GM12878 (cell line): ENCODE measurements at regions not wholly inside any gene's neighbourhood (a gene's known extent, or its start where the extent isn't known, plus 50 kb on each side); places are given as distances from the start of the nearest gene placed in this dataset.

Experiments used
- CHD2 ChIP-seq: IDR thresholded peaks from 2 replicates; pipeline ENCODE4 v1.6.1; 2011; ENCODE audit warnings: low read depth, low read length, improper control_type of control experiment, borderline replicate concordance
- E2F8 ChIP-seq: fragments of 450-650 bp; IDR thresholded peaks from 2 replicates; pipeline ENCODE4 v1.6.1; 2018; ENCODE audit warnings: mild to moderate bottlenecking, low read depth, moderate library complexity; ENCODE audit not compliant: partially characterized antibody
- EED ChIP-seq: sonication (generic); IDR thresholded peaks from 2 replicates; pipeline ENCODE4 v1.6.1; 2016; ENCODE audit warnings: antibody characterized with exemption, low read depth
- ETV6 ChIP-seq, 2 experiments: fragments of 450-650 bp in 1 of 2; IDR thresholded peaks in 1 of 2; conservative IDR thresholded peaks in 1 of 2; 2 replicates each; pipeline ENCODE4 v1.6.1; 2014; ENCODE audit warnings: antibody characterized with exemption in 1 of 2, borderline replicate concordance in 1 of 2, low read depth in 1 of 2, mild to moderate bottlenecking in 1 of 2, moderate library complexity in 1 of 2
- HDGF ChIP-seq: fragments of 450-650 bp; IDR thresholded peaks from 2 replicates; pipeline ENCODE4 v1.6.1; 2016; ENCODE audit warnings: antibody characterized with exemption
- IRF5 ChIP-seq: fragments of 450-650 bp; IDR thresholded peaks from 2 replicates; pipeline ENCODE4 v1.6.1; 2017; ENCODE audit warnings: borderline replicate concordance
- SIN3A ChIP-seq: IDR thresholded peaks from 2 replicates; pipeline ENCODE4 v1.6.1; 2012; ENCODE audit warnings: low read depth, low read length, improper control_type of control experiment
- ZZZ3 ChIP-seq: IDR thresholded peaks from 2 replicates; pipeline ENCODE4 v1.6.1; 2011; ENCODE audit warnings: low read depth; ENCODE audit not compliant: control insufficient read depth, insufficient read length
- TF ChIP-seq, protein P1 (sequence below): fragments of 450-650 bp; formaldehyde crosslinking; IDR thresholded peaks from 2 replicates; pipeline ENCODE4 v1.5.0; 2022; ENCODE audit warnings: mild to moderate bottlenecking, missing genetic modification characterization
- TF ChIP-seq, protein P2 (sequence below): fragments of 450-650 bp; IDR thresholded peaks from 2 replicates; pipeline ENCODE4 v1.6.1; 2016; ENCODE audit warnings: mild to moderate bottlenecking
- TF ChIP-seq, protein P3 (sequence below): fragments of 450-650 bp; IDR thresholded peaks from 2 replicates; pipeline ENCODE4 v1.6.1; 2014; ENCODE audit warnings: mild to moderate bottlenecking

DNA sequence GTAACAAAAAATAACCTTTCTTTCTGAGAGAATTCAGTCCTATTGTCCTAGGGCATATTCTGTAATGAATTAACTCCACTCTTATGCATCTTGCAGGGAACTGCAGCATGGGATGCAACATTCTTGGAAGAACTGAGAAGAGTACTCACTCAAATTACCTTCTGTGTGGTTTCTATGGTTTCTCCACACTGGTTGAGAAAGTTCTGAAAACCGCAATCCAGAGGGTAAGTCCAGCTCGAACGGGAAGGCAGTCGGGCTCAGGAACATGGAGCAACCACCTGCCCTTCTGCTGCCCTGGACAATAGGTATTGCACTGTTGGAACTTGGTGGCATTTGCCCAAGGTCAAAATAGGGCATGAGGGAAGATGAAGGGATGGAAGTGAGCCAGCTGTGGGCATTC lies 59.6 kb upstream of the CDK13 start (continued):
- TF ChIP-seq CHD2, result no peak
- TF ChIP-seq IRF5, result no peak
- TF ChIP-seq E2F8, result no peak
- TF ChIP-seq, protein P1, sequence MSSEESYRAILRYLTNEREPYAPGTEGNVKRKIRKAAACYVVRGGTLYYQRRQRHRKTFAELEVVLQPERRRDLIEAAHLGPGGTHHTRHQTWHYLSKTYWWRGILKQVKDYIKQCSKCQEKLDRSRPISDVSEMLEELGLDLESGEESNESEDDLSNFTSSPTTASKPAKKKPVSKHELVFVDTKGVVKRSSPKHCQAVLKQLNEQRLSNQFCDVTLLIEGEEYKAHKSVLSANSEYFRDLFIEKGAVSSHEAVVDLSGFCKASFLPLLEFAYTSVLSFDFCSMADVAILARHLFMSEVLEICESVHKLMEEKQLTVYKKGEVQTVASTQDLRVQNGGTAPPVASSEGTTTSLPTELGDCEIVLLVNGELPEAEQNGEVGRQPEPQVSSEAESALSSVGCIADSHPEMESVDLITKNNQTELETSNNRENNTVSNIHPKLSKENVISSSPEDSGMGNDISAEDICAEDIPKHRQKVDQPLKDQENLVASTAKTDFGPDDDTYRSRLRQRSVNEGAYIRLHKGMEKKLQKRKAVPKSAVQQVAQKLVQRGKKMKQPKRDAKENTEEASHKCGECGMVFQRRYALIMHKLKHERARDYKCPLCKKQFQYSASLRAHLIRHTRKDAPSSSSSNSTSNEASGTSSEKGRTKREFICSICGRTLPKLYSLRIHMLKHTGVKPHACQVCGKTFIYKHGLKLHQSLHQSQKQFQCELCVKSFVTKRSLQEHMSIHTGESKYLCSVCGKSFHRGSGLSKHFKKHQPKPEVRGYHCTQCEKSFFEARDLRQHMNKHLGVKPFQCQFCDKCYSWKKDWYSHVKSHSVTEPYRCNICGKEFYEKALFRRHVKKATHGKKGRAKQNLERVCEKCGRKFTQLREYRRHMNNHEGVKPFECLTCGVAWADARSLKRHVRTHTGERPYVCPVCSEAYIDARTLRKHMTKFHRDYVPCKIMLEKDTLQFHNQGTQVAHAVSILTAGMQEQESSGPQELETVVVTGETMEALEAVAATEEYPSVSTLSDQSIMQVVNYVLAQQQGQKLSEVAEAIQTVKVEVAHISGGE (CRISPR knock-in tag), result no peak
- no peak for TF ChIP-seq ZZZ3
- no peak for TF ChIP-seq ETV6 (conservative IDR thresholded peaks at IDR 0.05 in 1 of 2, IDR thresholded peaks at IDR 0.05 in 1 of 2; ENCODE audit: borderline replicate concordance in 1 of 2, low read depth in 1 of 2)
- TF ChIP-seq HDGF, result no peak
- TF ChIP-seq SIN3A, result no peak
- TF ChIP-seq EED, result no peak
- TF ChIP-seq, protein P2, sequence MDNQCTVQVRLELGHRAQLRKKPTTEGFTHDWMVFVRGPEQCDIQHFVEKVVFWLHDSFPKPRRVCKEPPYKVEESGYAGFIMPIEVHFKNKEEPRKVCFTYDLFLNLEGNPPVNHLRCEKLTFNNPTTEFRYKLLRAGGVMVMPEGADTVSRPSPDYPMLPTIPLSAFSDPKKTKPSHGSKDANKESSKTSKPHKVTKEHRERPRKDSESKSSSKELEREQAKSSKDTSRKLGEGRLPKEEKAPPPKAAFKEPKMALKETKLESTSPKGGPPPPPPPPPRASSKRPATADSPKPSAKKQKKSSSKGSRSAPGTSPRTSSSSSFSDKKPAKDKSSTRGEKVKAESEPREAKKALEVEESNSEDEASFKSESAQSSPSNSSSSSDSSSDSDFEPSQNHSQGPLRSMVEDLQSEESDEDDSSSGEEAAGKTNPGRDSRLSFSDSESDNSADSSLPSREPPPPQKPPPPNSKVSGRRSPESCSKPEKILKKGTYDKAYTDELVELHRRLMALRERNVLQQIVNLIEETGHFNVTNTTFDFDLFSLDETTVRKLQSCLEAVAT, result no peak
- TF ChIP-seq, protein P3, sequence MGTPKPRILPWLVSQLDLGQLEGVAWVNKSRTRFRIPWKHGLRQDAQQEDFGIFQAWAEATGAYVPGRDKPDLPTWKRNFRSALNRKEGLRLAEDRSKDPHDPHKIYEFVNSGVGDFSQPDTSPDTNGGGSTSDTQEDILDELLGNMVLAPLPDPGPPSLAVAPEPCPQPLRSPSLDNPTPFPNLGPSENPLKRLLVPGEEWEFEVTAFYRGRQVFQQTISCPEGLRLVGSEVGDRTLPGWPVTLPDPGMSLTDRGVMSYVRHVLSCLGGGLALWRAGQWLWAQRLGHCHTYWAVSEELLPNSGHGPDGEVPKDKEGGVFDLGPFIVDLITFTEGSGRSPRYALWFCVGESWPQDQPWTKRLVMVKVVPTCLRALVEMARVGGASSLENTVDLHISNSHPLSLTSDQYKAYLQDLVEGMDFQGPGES, result no peak
